Caco-2 (cell line): ENCODE measurements at regions not wholly inside any gene's neighbourhood (a gene's known extent, or its start where the extent isn't known, plus 50 kb on each side); places are given as distances from the start of the nearest gene placed in this dataset.
"Not testable (repeated sequence)": the region's sequence is repeated elsewhere in the genome, so short reads cannot be mapped to it uniquely, and the experiment has no call there.

ENCODE experiments used
- BruUV-seq: library from RNA; stranded (reverse); fragments of 400-500 nt; replicated peaks from 2 replicates; lab custom pipeline; 2021; lab: Mats Ljungman, UMichigan
- CTCF ChIA-PET: fragments of 300-600 bp; sonication (Branson Sonifier 250); formaldehyde crosslinking; loops from one replicate; lab custom pipeline; 2022; ENCODE audit warnings: antibody characterized with exemption; lab: Charles Lee
- POLR2A ChIA-PET: fragments of 300-600 bp; sonication (Branson Sonifier 250); formaldehyde crosslinking; loops from one replicate; lab custom pipeline; 2022; ENCODE audit warnings: antibody characterized with exemption; lab: Charles Lee
- DNase-seq, 2 experiments: peaks; one replicate each; pipeline versions ENCODE4 v3.0.0 to v3.0.0-alpha.2; 2020 to 2022
- H3K27me3 ChIP-seq: replicated peaks from 2 replicates; pipeline ENCODE4 v1.6.0; 2011; ENCODE audit warnings: low read length; ENCODE audit not compliant: control insufficient read depth, insufficient read depth
- H3K36me3 ChIP-seq: 2 replicates; pipeline ENCODE4 v1.5.1; 2011; ENCODE audit warnings: low read length; ENCODE audit not compliant: control insufficient read depth, insufficient read depth
- H3K4me1 ChIP-seq: fragments of 250-450 bp; sonication (Bioruptor Pico); 2 replicates; pipeline ENCODE4 v1.5.1; 2020; ENCODE audit warnings: mild to moderate bottlenecking
- H3K4me3 ChIP-seq: 2 replicates; pipeline ENCODE4 v1.5.1; 2011; ENCODE audit warnings: low read depth, mild to moderate bottlenecking, control low read depth, low read length
- H3K9me3 ChIP-seq: fragments of 250-450 bp; sonication (Bioruptor Pico); 2 replicates; pipeline ENCODE4 v1.5.1; 2020; ENCODE audit warnings: mild to moderate bottlenecking, moderate library complexity
- H3K27ac Mint-ChIP-seq: one replicate; pipeline ENCODE4 v1.8.0; 2022; ENCODE audit warnings: mixed read lengths; ENCODE audit not compliant: unreplicated experiment
- H3K27me3 Mint-ChIP-seq: one replicate; pipeline ENCODE4 v1.8.0; 2022; ENCODE audit warnings: mixed read lengths; ENCODE audit not compliant: insufficient read depth, unreplicated experiment
- H3K36me3 Mint-ChIP-seq: one replicate; pipeline ENCODE4 v1.8.0; 2022; ENCODE audit warnings: mild to moderate bottlenecking, mixed read lengths; ENCODE audit not compliant: insufficient read depth, unreplicated experiment
- H3K4me1 Mint-ChIP-seq: one replicate; pipeline ENCODE4 v1.8.0; 2022; ENCODE audit warnings: low read depth, mixed read lengths; ENCODE audit not compliant: unreplicated experiment
- H3K4me3 Mint-ChIP-seq: one replicate; pipeline ENCODE4 v1.8.0; 2022; ENCODE audit warnings: mild to moderate bottlenecking, moderate library complexity, mixed read lengths; ENCODE audit not compliant: unreplicated experiment
- H3K9me3 Mint-ChIP-seq: one replicate; pipeline ENCODE4 v1.8.0; 2022; ENCODE audit warnings: mixed read lengths; ENCODE audit not compliant: unreplicated experiment
- CTCF ChIP-seq, 2 experiments: fragments of 200-600 bp in 1 of 2; IDR thresholded peaks; 1 replicate in 1 of 2; 2 replicates in 1 of 2; pipeline versions ENCODE4 v1.5.1 to v1.8.0; 2011 to 2022; ENCODE audit warnings: antibody characterized with exemption in 1 of 2, control low read depth in 1 of 2, inconsistent platforms in 1 of 2, low read depth in 1 of 2, low read length in 1 of 2, mild to moderate bottlenecking in 1 of 2, moderate library complexity in 1 of 2; ENCODE audit not compliant: insufficient read depth in 1 of 2, severe bottlenecking in 1 of 2, unreplicated experiment in 1 of 2
- intact Hi-C: fragments of 100-400 bp; cut with micrococcal nuclease; formaldehyde crosslinking; loops from one replicate; pipeline ENCODE4 v1.10.0; 2022; ENCODE audit not compliant: unreplicated experiment

GRCh38 chr20:30376767-30377658 is 880.5 kb upstream of the DEFB115 start:
- H3K27me3 Mint-ChIP-seq = no peaks in the 10 kb centered on the region
- H3K4me1 Mint-ChIP-seq = peaks cover 13% of the 10 kb centered on the region
- Histone ChIP-seq H3K9me3 (peaks cover 1% of the 10 kb centered on the region; the same call in 1 of the 2 replicates), H3K4me1 (no peaks in the 10 kb centered on the region), H3K27me3 (no peaks in the 10 kb centered on the region), H3K4me3 (peak overlapping the region; percentile 95), H3K36me3 (no peaks in the 10 kb centered on the region)
- H3K27ac Mint-ChIP-seq = peak overlapping the region; percentile 66
- POLR2A ChIA-PET = interaction anchor here (0.6 to 0.7 kb wide), 10 partner anchors 18 to 1295 kb away, joined by 3 to 7 read pairs (median 3); no protein-coding TSS in a partner anchor
- intact Hi-C loops = no loop called here
- H3K4me3 Mint-ChIP-seq = peak overlapping the region; percentile 75
- DNase-seq = peak; percentile 97 to 99
- TSS peak; percentile 55 for BruUV-seq
- peak; percentile 94 to 95 for TF ChIP-seq CTCF (IDR thresholded peaks at IDR 0.05; ENCODE audit: insufficient read depth in 1 of 2, low read depth in 1 of 2, low read length in 1 of 2, severe bottlenecking in 1 of 2, unreplicated experiment in 1 of 2)
- CTCF ChIA-PET = interaction anchor here (0.6 to 1.3 kb wide), 5 partner anchors 20 to 1049 kb away, joined by 3 to 6 read pairs (median 4); no protein-coding TSS in a partner anchor
- peaks cover 8% of the 10 kb centered on the region for H3K36me3 Mint-ChIP-seq
- no peaks in the 10 kb centered on the region for H3K9me3 Mint-ChIP-seq

GRCh38 chr20:30378317-30378716 is 879.1 kb upstream of the DEFB115 start:
- peak overlapping the region; percentile 75 for H3K4me3 Mint-ChIP-seq
- H3K4me3 ChIP-seq = peak overlapping the region; percentile 95
- POLR2A ChIA-PET, CTCF ChIA-PET, H3K27me3 Mint-ChIP-seq, H3K27me3 ChIP-seq, BruUV-seq, H3K9me3 ChIP-seq, H3K9me3 Mint-ChIP-seq, DNase-seq, H3K27ac Mint-ChIP-seq, intact Hi-C loops, H3K36me3 ChIP-seq, H3K4me1 ChIP-seq: not testable (repeated sequence)
- H3K4me1 Mint-ChIP-seq = peaks cover 13% of the 10 kb centered on the region
- peaks cover 12% of the 10 kb centered on the region for H3K36me3 Mint-ChIP-seq

GRCh38 chr20:30378721-30379120 is 878.7 kb upstream of the DEFB115 start:
- DNase-seq, H3K27me3 ChIP-seq, H3K9me3 Mint-ChIP-seq, H3K27ac Mint-ChIP-seq, H3K4me1 ChIP-seq, H3K9me3 ChIP-seq, H3K4me3 ChIP-seq, H3K36me3 ChIP-seq, intact Hi-C loops, CTCF ChIA-PET, H3K27me3 Mint-ChIP-seq, POLR2A ChIA-PET, BruUV-seq: not testable (repeated sequence)
- H3K4me3 Mint-ChIP-seq = peak overlapping the region; percentile 75
- H3K36me3 Mint-ChIP-seq = peaks cover 12% of the 10 kb centered on the region
- H3K4me1 Mint-ChIP-seq = peaks cover 13% of the 10 kb centered on the region

- intact Hi-C loops, H3K4me3 ChIP-seq, H3K9me3 ChIP-seq, H3K27me3 Mint-ChIP-seq, H3K4me1 Mint-ChIP-seq, H3K27me3 ChIP-seq, H3K4me3 Mint-ChIP-seq, H3K4me1 ChIP-seq, H3K36me3 ChIP-seq, DNase-seq, BruUV-seq, POLR2A ChIA-PET, H3K9me3 Mint-ChIP-seq, CTCF ChIA-PET, H3K27ac Mint-ChIP-seq: not testable (repeated sequence)
- peaks cover 19% of the 10 kb centered on the region for H3K36me3 Mint-ChIP-seq
These were observed 872.6 kb upstream of the DEFB115 start for GRCh38 chr20:30384841-30385240.

- CTCF ChIA-PET, DNase-seq, H3K27me3 Mint-ChIP-seq, H3K36me3 ChIP-seq, POLR2A ChIA-PET, BruUV-seq, intact Hi-C loops, H3K4me3 ChIP-seq, H3K27ac Mint-ChIP-seq, H3K4me3 Mint-ChIP-seq, H3K9me3 ChIP-seq, H3K4me1 ChIP-seq, H3K27me3 ChIP-seq, H3K4me1 Mint-ChIP-seq, H3K9me3 Mint-ChIP-seq: not testable (repeated sequence)
- H3K36me3 Mint-ChIP-seq = peaks cover 22% of the 10 kb centered on the region
These were observed 871.4 kb upstream of the DEFB115 start for GRCh38 chr20:30386099-30386498.

- intact Hi-C loops, H3K9me3 Mint-ChIP-seq, H3K27me3 ChIP-seq, H3K36me3 ChIP-seq, CTCF ChIA-PET, POLR2A ChIA-PET, H3K4me3 ChIP-seq, BruUV-seq, H3K4me1 Mint-ChIP-seq, DNase-seq, H3K27me3 Mint-ChIP-seq, H3K4me3 Mint-ChIP-seq, H3K9me3 ChIP-seq, H3K27ac Mint-ChIP-seq, H3K4me1 ChIP-seq: not testable (repeated sequence)
- peaks cover 21% of the 10 kb centered on the region for H3K36me3 Mint-ChIP-seq
These were observed 869.6 kb upstream of the DEFB115 start for GRCh38 chr20:30387823-30388222.
